Loucy (cell line): ENCODE measurements at regions not wholly inside any gene's neighbourhood (a gene's known extent, or its start where the extent isn't known, plus 50 kb on each side); places are given as distances from the start of the nearest gene placed in this dataset.
"Not testable (repeated sequence)": the region's sequence is repeated elsewhere in the genome, so short reads cannot be mapped to it uniquely, and the experiment has no call there.

Experiments
- H2AFZ ChIP-seq: fragments of 200-600 bp; sonication (generic); 2 replicates; pipeline ENCODE4 v1.6.0; 2016; ENCODE audit warnings: antibody characterized with exemption, mild to moderate bottlenecking, low read length, moderate library complexity
- H3F3A ChIP-seq: fragments of 200-600 bp; 2 replicates; pipeline ENCODE4 v1.6.0; 2016; ENCODE audit warnings: antibody characterized with exemption, low read depth, mild to moderate bottlenecking
- H3K27me3 ChIP-seq: fragments of 200-600 bp; sonication (generic); 2 replicates; pipeline ENCODE4 v1.6.1; 2014; ENCODE audit warnings: low read length, mild to moderate bottlenecking; ENCODE audit not compliant: insufficient read depth, poor library complexity, severe bottlenecking
- H3K36me3 ChIP-seq: fragments of 200-600 bp; sonication (generic); 2 replicates; pipeline ENCODE4 v1.6.1; 2016; ENCODE audit warnings: low read length; ENCODE audit not compliant: insufficient read depth
- H3K4me1 ChIP-seq: fragments of 200-600 bp; sonication (generic); 2 replicates; pipeline ENCODE4 v1.5.1; 2014; ENCODE audit warnings: low read length, mild to moderate bottlenecking; ENCODE audit not compliant: insufficient read depth, poor library complexity, severe bottlenecking
- H3K4me2 ChIP-seq: fragments of 200-600 bp; sonication (generic); 2 replicates; pipeline ENCODE4 v1.6.0; 2014; ENCODE audit warnings: antibody characterized with exemption, low read length, low read depth, mild to moderate bottlenecking; ENCODE audit not compliant: poor library complexity, severe bottlenecking
- H3K4me3 ChIP-seq: fragments of 200-600 bp; sonication (generic); 2 replicates; pipeline ENCODE4 v1.5.1; 2014; ENCODE audit warnings: low read length, mild to moderate bottlenecking, mixed read lengths; ENCODE audit not compliant: poor library complexity, severe bottlenecking
- H3K79me2 ChIP-seq: fragments of 200-600 bp; sonication (generic); 2 replicates; pipeline ENCODE4 v1.6.1; 2014; ENCODE audit warnings: low read length; ENCODE audit not compliant: insufficient read depth
- H3K9ac ChIP-seq: fragments of 200-600 bp; sonication (generic); 2 replicates; pipeline ENCODE4 v1.6.0; 2014; ENCODE audit warnings: mild to moderate bottlenecking, low read depth, low read length, moderate library complexity; ENCODE audit not compliant: poor library complexity, severe bottlenecking
- H3K9me2 ChIP-seq: fragments of 200-600 bp; sonication (generic); replicated peaks from 2 replicates; pipeline ENCODE4 v1.6.1; 2016; ENCODE audit warnings: low read depth, low read length, mixed read lengths
- H3K9me3 ChIP-seq: fragments of 200-600 bp; sonication (generic); 2 replicates; pipeline ENCODE4 v1.6.1; 2014; ENCODE audit warnings: mild to moderate bottlenecking, antibody characterized with exemption, low read length, low read depth; ENCODE audit not compliant: insufficient read depth
- H4K20me1 ChIP-seq: fragments of 200-600 bp; sonication (generic); 2 replicates; pipeline ENCODE4 v1.6.0; 2014; ENCODE audit warnings: antibody characterized with exemption, low read length, mild to moderate bottlenecking; ENCODE audit not compliant: insufficient read depth, poor library complexity, severe bottlenecking
- CTCF ChIP-seq: fragments of 200-600 bp; sonication (generic); conservative IDR thresholded peaks from 2 replicates; pipeline ENCODE4 v1.5.1; 2014; ENCODE audit warnings: mild to moderate bottlenecking, antibody characterized with exemption, low read length
- EZH2phosphoT487 ChIP-seq: fragments of 200-600 bp; IDR thresholded peaks from 2 replicates; pipeline ENCODE4 v1.6.1; 2018; ENCODE audit warnings: antibody characterized with exemption, mild to moderate bottlenecking, moderate library complexity, borderline replicate concordance

GRCh38 chr5:68021916-68022315 is 193.6 kb upstream of the PIK3R1 start:
- no peaks in the 10 kb centered on the region for H3K9me3 ChIP-seq
- no peak overlapping the region for H3K9ac ChIP-seq
- H3K27me3 ChIP-seq, result no peaks in the 10 kb centered on the region
- no peak overlapping the region for H3K4me3 ChIP-seq
- TF ChIP-seq CTCF (no peak), EZH2phosphoT487 (no peak)
- no peaks in the 10 kb centered on the region for H4K20me1 ChIP-seq
- H3K4me2 ChIP-seq, result no peak overlapping the region
- no peaks in the 10 kb centered on the region for H3F3A ChIP-seq
- H3K4me1 ChIP-seq, result no peaks in the 10 kb centered on the region
- no peaks in the 10 kb centered on the region for H3K79me2 ChIP-seq
- H3K9me2 ChIP-seq, result no peaks in the 10 kb centered on the region
- no peak overlapping the region for H2AFZ ChIP-seq
- H3K36me3 ChIP-seq, result no peaks in the 10 kb centered on the region

- Histone ChIP-seq H3K9ac (no peak overlapping the region), H3K79me2 (no peaks in the 10 kb centered on the region), H3K36me3 (no peaks in the 10 kb centered on the region), H2AFZ (no peak overlapping the region), H3K4me2 (no peak overlapping the region), H3K9me3 (no peaks in the 10 kb centered on the region), H4K20me1 (no peaks in the 10 kb centered on the region), H3F3A (no peaks in the 10 kb centered on the region), H3K4me3 (no peak overlapping the region), H3K9me2 (no peaks in the 10 kb centered on the region), H3K4me1 (no peaks in the 10 kb centered on the region), H3K27me3 (no peaks in the 10 kb centered on the region)
- TF ChIP-seq CTCF (no peak), EZH2phosphoT487 (no peak)
These were observed 194.3 kb upstream of the PIK3R1 start for GRCh38 chr5:68021227-68021626.

GRCh38 chr5:68020461-68020969 is 195.0 kb upstream of the PIK3R1 start:
- not testable (repeated sequence) for H3K4me3 ChIP-seq, H2AFZ ChIP-seq, H3F3A ChIP-seq, H3K36me3 ChIP-seq, H3K79me2 ChIP-seq, H3K4me2 ChIP-seq, H3K4me1 ChIP-seq, H3K9me3 ChIP-seq, H3K9ac ChIP-seq, H3K27me3 ChIP-seq, H4K20me1 ChIP-seq, H3K9me2 ChIP-seq

- Histone ChIP-seq H4K20me1 (no peaks in the 10 kb centered on the region), H3K4me3 (no peak overlapping the region), H2AFZ (no peak overlapping the region), H3K9ac (no peak overlapping the region), H3K79me2 (no peaks in the 10 kb centered on the region), H3K27me3 (no peaks in the 10 kb centered on the region), H3K9me2 (no peaks in the 10 kb centered on the region), H3K9me3 (no peaks in the 10 kb centered on the region), H3K4me2 (no peak overlapping the region), H3K36me3 (no peaks in the 10 kb centered on the region), H3K4me1 (no peaks in the 10 kb centered on the region), H3F3A (no peaks in the 10 kb centered on the region)
- TF ChIP-seq EZH2phosphoT487 (no peak), CTCF (no peak)
These were observed 199.9 kb upstream of the PIK3R1 start for GRCh38 chr5:68015381-68016302.
